H9 (cell line): ENCODE measurements at regions not wholly inside any gene's neighbourhood (a gene's known extent, or its start where the extent isn't known, plus 50 kb on each side); places are given as distances from the start of the nearest gene placed in this dataset.

Experiments
- DNase-seq: peaks from one replicate; pipeline ENCODE4 v3.0.0-alpha.2; 2017
- H2AFZ ChIP-seq: one replicate; pipeline ENCODE4 v1.6.1; 2013; ENCODE audit warnings: mild to moderate bottlenecking, low read length, control low read depth, moderate library complexity
- H2AK5ac ChIP-seq: 2 replicates; pipeline ENCODE4 v1.6.1; 2013; ENCODE audit warnings: low read length, control low read depth, mixed read lengths; ENCODE audit not compliant: insufficient read length
- H2BK120ac ChIP-seq: one replicate; pipeline ENCODE4 v1.6.1; 2013; ENCODE audit warnings: low read depth, mild to moderate bottlenecking, low read length, control low read depth, inconsistent platforms; ENCODE audit not compliant: poor library complexity, severe bottlenecking
- H2BK12ac ChIP-seq: 2 replicates; pipeline ENCODE4 v1.6.1; 2013; ENCODE audit warnings: low read length, control low read depth, mixed read lengths, low read depth; ENCODE audit not compliant: insufficient read length
- H2BK15ac ChIP-seq: 2 replicates; pipeline ENCODE4 v1.6.1; 2013; ENCODE audit warnings: low read depth, low read length, control low read depth
- H2BK20ac ChIP-seq: one replicate; pipeline ENCODE4 v1.6.1; 2013; ENCODE audit warnings: low read depth, mild to moderate bottlenecking, low read length, control low read depth, inconsistent platforms; ENCODE audit not compliant: poor library complexity, severe bottlenecking
- H2BK5ac ChIP-seq: 2 replicates; pipeline ENCODE4 v1.6.1; 2013; ENCODE audit warnings: low read length, control low read depth, mixed read lengths; ENCODE audit not compliant: insufficient read length
- H3K14ac ChIP-seq: 2 replicates; pipeline ENCODE4 v1.6.1; 2013; ENCODE audit warnings: low read length, control low read depth; ENCODE audit not compliant: insufficient read depth
- H3K18ac ChIP-seq: 2 replicates; pipeline ENCODE4 v1.6.1; 2013; ENCODE audit warnings: low read depth, mild to moderate bottlenecking, mixed read lengths, low read length, control low read depth; ENCODE audit not compliant: insufficient read length
- H3K23ac ChIP-seq: 2 replicates; pipeline ENCODE4 v1.6.1; 2013; ENCODE audit warnings: low read length, control low read depth, mixed read lengths, low read depth; ENCODE audit not compliant: insufficient read length
- H3K23me2 ChIP-seq: 2 replicates; pipeline ENCODE4 v1.6.1; 2013; ENCODE audit warnings: low read depth, mild to moderate bottlenecking, mixed read lengths, low read length, control low read depth; ENCODE audit not compliant: insufficient read length, poor library complexity, severe bottlenecking
- H3K27ac ChIP-seq: 2 replicates; pipeline ENCODE4 v1.5.1; 2013; ENCODE audit warnings: low read length, control low read depth, mixed read lengths, low read depth; ENCODE audit not compliant: insufficient read length
- H3K27me3 ChIP-seq: 2 replicates; pipeline ENCODE4 v1.6.1; 2013; ENCODE audit warnings: low read length, control low read depth, inconsistent platforms; ENCODE audit not compliant: insufficient read depth
- H3K4ac ChIP-seq: 2 replicates; pipeline ENCODE4 v1.6.1; 2013; ENCODE audit warnings: low read depth, mild to moderate bottlenecking, control low read depth, inconsistent platforms, low read length, moderate library complexity
- H3K4me1 ChIP-seq: 2 replicates; pipeline ENCODE4 v1.6.1; 2013; ENCODE audit warnings: low read length, control low read depth, inconsistent platforms; ENCODE audit not compliant: insufficient read depth
- H3K4me2 ChIP-seq: 2 replicates; pipeline ENCODE4 v1.6.1; 2013; ENCODE audit warnings: low read length, control low read depth, mixed read lengths; ENCODE audit not compliant: insufficient read length, insufficient read depth
- H3K56ac ChIP-seq: 2 replicates; pipeline ENCODE4 v1.6.1; 2013; ENCODE audit warnings: low read depth, mild to moderate bottlenecking, mixed read lengths, low read length, control low read depth; ENCODE audit not compliant: insufficient read length
- H3K79me1 ChIP-seq: 2 replicates; pipeline ENCODE4 v1.6.1; 2013; ENCODE audit warnings: low read depth, mild to moderate bottlenecking, moderate library complexity, low read length, control low read depth, inconsistent platforms; ENCODE audit not compliant: insufficient read depth, poor library complexity, severe bottlenecking
- H3K79me2 ChIP-seq: 2 replicates; pipeline ENCODE4 v1.6.1; 2013; ENCODE audit warnings: low read length, control low read depth, inconsistent platforms; ENCODE audit not compliant: insufficient read depth
- H3K9ac ChIP-seq: 2 replicates; pipeline ENCODE4 v1.6.1; 2013; ENCODE audit warnings: low read length, control low read depth, mixed read lengths; ENCODE audit not compliant: insufficient read length; ENCODE audit errors: extremely low read depth
- H3K9me3 ChIP-seq: one replicate; pipeline ENCODE4 v1.6.1; 2013; ENCODE audit warnings: low read depth, low read length, inconsistent platforms; ENCODE audit not compliant: control insufficient read depth
- H3T11ph ChIP-seq: one replicate; pipeline ENCODE4 v1.6.1; 2013; ENCODE audit warnings: mild to moderate bottlenecking, low read length, control low read depth, inconsistent platforms
- H4K20me1 ChIP-seq: one replicate; pipeline ENCODE4 v1.6.1; 2013; ENCODE audit not compliant: control insufficient read depth, insufficient read length, insufficient read depth
- H4K5ac ChIP-seq: 2 replicates; pipeline ENCODE4 v1.6.1; 2013; ENCODE audit warnings: low read depth, mild to moderate bottlenecking, mixed read lengths, low read length, control low read depth; ENCODE audit not compliant: insufficient read length
- H4K8ac ChIP-seq: replicated peaks from 2 replicates; pipeline ENCODE4 v1.6.1; 2013; ENCODE audit warnings: low read length, control low read depth, mixed read lengths, low read depth; ENCODE audit not compliant: insufficient read length
- H4K91ac ChIP-seq: 2 replicates; pipeline ENCODE4 v1.6.1; 2013; ENCODE audit warnings: low read depth, mild to moderate bottlenecking, moderate library complexity, mixed read lengths, low read length, control low read depth; ENCODE audit not compliant: insufficient read length
- H3K27ac Mint-ChIP-seq, 3 experiments: 2 replicates in 2 of 3; 3 replicates in 1 of 3; pipeline ENCODE4 v1.8.0; 2020 to 2021; ENCODE audit warnings: mixed read lengths in 3 of 3, mild to moderate bottlenecking in 1 of 3, moderate library complexity in 1 of 3
- H3K27me3 Mint-ChIP-seq: 2 replicates; pipeline ENCODE4 v1.8.0; 2021; ENCODE audit warnings: low read depth, mild to moderate bottlenecking, moderate library complexity, mixed read lengths
- H3K36me3 Mint-ChIP-seq, 3 experiments: 2 replicates in 2 of 3; 3 replicates in 1 of 3; pipeline ENCODE4 v1.8.0; 2020 to 2021; ENCODE audit warnings: low read depth in 3 of 3, mixed read lengths in 3 of 3; ENCODE audit not compliant: insufficient read depth in 1 of 3
- H3K4me1 Mint-ChIP-seq, 2 experiments: 2 replicates each; pipeline ENCODE4 v1.8.0; 2020; ENCODE audit warnings: mixed read lengths in 2 of 2
- H3K4me3 Mint-ChIP-seq, 2 experiments: 2 replicates in 1 of 2; 3 replicates in 1 of 2; pipeline ENCODE4 v1.8.0; 2020 to 2021; ENCODE audit warnings: mild to moderate bottlenecking in 2 of 2, mixed read lengths in 2 of 2, moderate library complexity in 1 of 2
- H3K9me3 Mint-ChIP-seq, 2 experiments: 2 replicates in 1 of 2; 3 replicates in 1 of 2; pipeline ENCODE4 v1.8.0; 2020; ENCODE audit warnings: mild to moderate bottlenecking in 2 of 2, mixed read lengths in 2 of 2, moderate library complexity in 1 of 2
- CTCF ChIP-seq: fragments of 200-600 bp; sonication (generic); conservative IDR thresholded peaks from 3 replicates; pipeline ENCODE4 v1.8.0; 2021; ENCODE audit warnings: antibody characterized with exemption, mild to moderate bottlenecking
- WGBS: extraction: QIAGEN DNeasy Blood & Tissue Kit; methylation state at CpG from one replicate; pipeline ENCODE4 v1.1.7; 2013; ENCODE audit warnings: missing lambda C conversion rate, low lambda C conversion rate, mixed read lengths; ENCODE audit not compliant: insufficient read length; ENCODE audit errors: extremely low coverage; 5-methylcytosine and 5-hydroxymethylcytosine counted together

DNA sequence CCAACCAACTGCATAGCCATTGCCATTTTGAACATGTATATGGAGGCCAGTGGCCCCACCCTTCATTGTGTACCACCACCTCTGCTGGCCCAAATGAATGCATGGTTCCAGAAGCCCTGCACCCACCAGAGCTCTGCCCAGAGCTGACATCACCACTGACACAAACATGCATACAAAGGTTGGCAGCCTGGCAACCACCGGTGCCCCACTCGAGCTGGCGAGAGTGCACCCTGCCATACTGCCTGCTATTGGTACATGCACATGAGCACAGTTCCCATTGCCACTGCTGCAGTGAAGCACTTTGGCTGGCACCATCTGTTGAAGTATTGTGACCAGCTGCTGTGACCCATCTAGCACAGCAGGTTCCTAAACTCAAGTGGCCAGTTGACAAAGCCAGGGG is 1564.9 kb downstream of the OLFM4 start:
- Histone ChIP-seq H2AK5ac (no peak overlapping the region), H2BK12ac (no peak overlapping the region)
- no peak for TF ChIP-seq CTCF

More for the DNA sequence above, 1564.9 kb downstream of the OLFM4 start:
- peaks cover 18 to 22% of the 10 kb centered on the region in 2 experiments for H3K4me1 Mint-ChIP-seq
- WGBS, result no CpG with 5 or more reads among the region's 3 CpGs
- no peaks in the 10 kb centered on the region for H3K4me1 ChIP-seq
- no peak overlapping the region for H3K4me2 ChIP-seq
- H3K27me3 ChIP-seq, result no peaks in the 10 kb centered on the region
- no peaks in the 10 kb centered on the region for H4K20me1 ChIP-seq
- no peak overlapping the region for H2BK15ac ChIP-seq
- H3K36me3 Mint-ChIP-seq, result peaks cover 8 to 24% (median 9%) of the 10 kb centered on the region in 3 experiments; a peak in 5 of 7 replicates
- no peaks in the 10 kb centered on the region for H3K79me2 ChIP-seq
- H3K9me3 Mint-ChIP-seq, result peaks cover 0 to 2% of the 10 kb centered on the region in 2 experiments; a peak in 3 of 5 replicates
- H3K9me3 ChIP-seq, result no peaks in the 10 kb centered on the region
- no peak overlapping the region for H3K27ac ChIP-seq
- H3K27ac Mint-ChIP-seq, result no peak overlapping the region
- no peak overlapping the region for H3T11ph ChIP-seq
- H3K23me2 ChIP-seq, result no peaks in the 10 kb centered on the region
- H4K91ac ChIP-seq, result no peak overlapping the region
- H3K56ac ChIP-seq, result no peak overlapping the region
- H4K5ac ChIP-seq, result no peak overlapping the region
- no peak overlapping the region for H2BK5ac ChIP-seq
- H2BK20ac ChIP-seq, result no peak overlapping the region
- H3K23ac ChIP-seq, result no peak overlapping the region
- H3K4me3 Mint-ChIP-seq, result no peak overlapping the region
- no peak overlapping the region for H3K14ac ChIP-seq
- H2BK120ac ChIP-seq, result no peak overlapping the region
- H3K18ac ChIP-seq, result no peak overlapping the region
- H3K4ac ChIP-seq, result no peak overlapping the region
- no peak overlapping the region for H4K8ac ChIP-seq
- no peaks in the 10 kb centered on the region for H3K79me1 ChIP-seq
- H2AFZ ChIP-seq, result no peak overlapping the region
- H3K27me3 Mint-ChIP-seq, result no peaks in the 10 kb centered on the region
- no peak overlapping the region for H3K9ac ChIP-seq
- no peak for DNase-seq
